ENCODE measurements at regions not wholly inside any gene's neighbourhood (a gene's known extent, or its start where the extent isn't known, plus 50 kb on each side); places are given as distances from the start of the nearest gene placed in this dataset.

DNA sequence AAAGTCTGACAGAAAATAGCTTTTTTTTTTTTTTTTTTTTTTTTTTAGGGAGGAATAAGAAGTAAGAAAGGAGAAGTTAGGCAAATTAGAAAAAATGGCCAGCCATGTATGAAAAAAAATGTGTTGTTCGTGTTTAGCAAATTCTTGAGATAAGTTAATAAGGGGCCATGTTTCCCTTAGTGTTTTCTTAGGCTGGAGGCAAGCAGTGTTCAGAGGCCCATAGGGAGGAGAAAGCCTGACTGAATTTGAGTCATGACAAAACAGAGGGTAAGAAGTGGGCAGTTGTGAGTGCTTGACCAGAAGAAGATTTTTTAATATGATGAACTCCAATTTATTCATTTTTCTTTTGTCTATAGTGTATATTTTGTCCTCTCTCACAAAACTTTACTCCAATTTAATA, 766.4 kb downstream of the FAM181B start:
- Histone ChIP-seq H3K18ac (ENCODE audit: extremely low read depth, low read length) (no peak overlapping the region), H2AK5ac (ENCODE audit: low read depth, low read length) (no peak overlapping the region), H3K27ac (ENCODE audit: low read depth, low read length) (no peak overlapping the region), H3K23me2 (ENCODE audit: low read depth, low read length) (no peaks in the 10 kb centered on the region), H4K91ac (replicated peaks; ENCODE audit: insufficient read length, low read length) (no peak overlapping the region), H3K56ac (replicated peaks; ENCODE audit: insufficient read length, low read depth, low read length) (no peak overlapping the region), H3K4me1 (replicated peaks in 1 of 4; ENCODE audit: control insufficient read depth in 3 of 4, insufficient read depth in 4 of 4, low read length in 3 of 4) (no peaks in the 10 kb centered on the region), H2BK120ac (replicated peaks; ENCODE audit: low read depth, low read length) (no peak overlapping the region), H2AFZ (ENCODE audit: low read length) (no peak overlapping the region), H3K9me3 (ENCODE audit: insufficient read depth in 2 of 2, low read depth in 1 of 2, low read length in 1 of 2) (no peaks in the 10 kb centered on the region), H2BK15ac (ENCODE audit: low read length) (no peak overlapping the region), H4K20me1 (replicated peaks in 1 of 2; ENCODE audit: control insufficient read depth in 1 of 2, insufficient read depth in 2 of 2, low read length in 2 of 2) (no peaks in the 10 kb centered on the region), H3K9ac (replicated peaks in 1 of 4; ENCODE audit: extremely low read depth in 1 of 4, low read depth in 3 of 4, low read length in 3 of 4) (no peak overlapping the region), H3K79me2 (ENCODE audit: control insufficient read depth in 1 of 2, insufficient read depth in 2 of 2, low read length in 2 of 2) (no peaks in the 10 kb centered on the region), H3K14ac (ENCODE audit: insufficient read length) (no peak overlapping the region), H3K23ac (ENCODE audit: insufficient read length) (no peak overlapping the region), H2BK5ac (ENCODE audit: low read depth, low read length) (no peak overlapping the region), H4K8ac (ENCODE audit: extremely low read depth, insufficient read depth, low read length) (no peak overlapping the region), H3K4me2 (ENCODE audit: insufficient read depth in 1 of 2, low read depth in 2 of 2, low read length in 2 of 2) (no peak overlapping the region), H3K27me3 (replicated peaks in 1 of 4; ENCODE audit: control insufficient read depth in 3 of 4, extremely low read depth in 1 of 4, insufficient read depth in 3 of 4, low read length in 3 of 4) (no peaks in the 10 kb centered on the region), H3K79me1 (ENCODE audit: low read depth, low read length) (no peaks in the 10 kb centered on the region), H4K5ac (ENCODE audit: insufficient read length, low read depth, low read length) (no peak overlapping the region), H3K36me3 (ENCODE audit: control insufficient read depth in 2 of 4, insufficient read depth in 4 of 4, low read length in 3 of 4) (no peaks in the 10 kb centered on the region), H2BK20ac (ENCODE audit: low read length) (no peak overlapping the region), H2BK12ac (ENCODE audit: low read depth, low read length) (no peak overlapping the region), H3K4me3 (ENCODE audit: extremely low read depth in 1 of 4, insufficient read depth in 2 of 4, low read depth in 3 of 4, low read length in 4 of 4) (no peak overlapping the region), H3K4ac (replicated peaks; ENCODE audit: insufficient read length, low read depth, low read length) (no peak overlapping the region)
- 80% methylated on average over 1 of the region's 1 CpG; no CpG with 5 or more reads in 1 of the 2 experiments for WGBS, 2 experiments (ENCODE audit: extremely low coverage in 1 of 2, insufficient coverage in 1 of 2, insufficient read length in 1 of 2, insufficient replicate concordance in 2 of 2, low coverage in 1 of 2, low lambda C conversion rate in 2 of 2, missing lambda C conversion rate in 1 of 2)
- CTCF ChIA-PET (ENCODE audit: partially characterized antibody) = interaction anchor here (0.6 to 1.5 kb wide), 3 partner anchors 260 to 426 kb away, joined by 3 to 4 read pairs (median 3); no protein-coding TSS in a partner anchor
- TF ChIP-seq GTF2F1 (IDR thresholded peaks at IDR 0.05; ENCODE audit: borderline replicate concordance, low read depth, low read length) (no peak), FOSL1 (IDR thresholded peaks at IDR 0.05; ENCODE audit: insufficient read depth, low read depth, low read length) (no peak), POLR2A (IDR thresholded peaks at IDR 0.05; ENCODE audit: control extremely low read depth in 1 of 2, low read depth in 2 of 2, low read length in 2 of 2) (no peak), RAD21 (IDR thresholded peaks at IDR 0.05 in 1 of 2, conservative IDR thresholded peaks at IDR 0.05 in 1 of 2; ENCODE audit: low read depth in 2 of 2, low read length in 2 of 2) (no peak)
- DNase-seq (ENCODE audit: low read depth in 1 of 2, low spot score in 2 of 2) (no peak), FAIRE-seq (no peak)
- POLR2A ChIA-PET (ENCODE audit: partially characterized antibody) = no interaction called here

Data from H1 (cell line).